ENCODE measurements at regions not wholly inside any gene's neighbourhood (a gene's known extent, or its start where the extent isn't known, plus 50 kb on each side); places are given as distances from the start of the nearest gene placed in this dataset.

DNA sequence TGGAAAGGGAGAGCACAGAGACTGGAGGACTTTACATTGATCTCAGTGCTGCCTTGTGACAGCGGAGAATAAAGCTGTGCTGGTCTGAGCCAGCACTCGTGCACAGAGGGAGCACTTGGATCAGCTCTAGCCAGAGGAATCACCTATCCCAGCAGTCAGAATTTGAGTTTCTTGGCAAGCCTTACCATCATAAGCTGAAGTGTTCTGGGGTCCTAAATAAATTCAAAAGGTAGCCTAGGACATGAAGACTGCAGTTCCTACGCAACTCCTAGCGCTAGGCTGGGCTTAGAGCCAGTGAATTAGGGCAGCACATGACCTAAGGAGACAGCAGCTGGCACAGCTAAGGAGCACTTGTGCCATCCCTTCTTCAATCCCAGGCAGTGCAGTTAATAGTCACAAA, 119.5 kb downstream of the HMHB1 start:
- TF ChIP-seq TCF12 (IDR thresholded peaks at IDR 0.05; ENCODE audit: low read depth), result no peak
- no peak for TF ChIP-seq YY1 (IDR thresholded peaks at IDR 0.05; ENCODE audit: low read depth)
- TF ChIP-seq, protein P1, sequence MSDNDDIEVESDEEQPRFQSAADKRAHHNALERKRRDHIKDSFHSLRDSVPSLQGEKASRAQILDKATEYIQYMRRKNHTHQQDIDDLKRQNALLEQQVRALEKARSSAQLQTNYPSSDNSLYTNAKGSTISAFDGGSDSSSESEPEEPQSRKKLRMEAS (IDR thresholded peaks at IDR 0.05), result no peak
- no peak for TF ChIP-seq TAF1 (IDR thresholded peaks at IDR 0.05; ENCODE audit: low read depth)
- no peak for TF ChIP-seq CREB1 (IDR thresholded peaks at IDR 0.05; ENCODE audit: low read depth)
- no peak for TF ChIP-seq ZBTB7A (IDR thresholded peaks at IDR 0.05; ENCODE audit: low read depth)
- TF ChIP-seq CEBPB (IDR thresholded peaks at IDR 0.05), result no peak

DNA sequence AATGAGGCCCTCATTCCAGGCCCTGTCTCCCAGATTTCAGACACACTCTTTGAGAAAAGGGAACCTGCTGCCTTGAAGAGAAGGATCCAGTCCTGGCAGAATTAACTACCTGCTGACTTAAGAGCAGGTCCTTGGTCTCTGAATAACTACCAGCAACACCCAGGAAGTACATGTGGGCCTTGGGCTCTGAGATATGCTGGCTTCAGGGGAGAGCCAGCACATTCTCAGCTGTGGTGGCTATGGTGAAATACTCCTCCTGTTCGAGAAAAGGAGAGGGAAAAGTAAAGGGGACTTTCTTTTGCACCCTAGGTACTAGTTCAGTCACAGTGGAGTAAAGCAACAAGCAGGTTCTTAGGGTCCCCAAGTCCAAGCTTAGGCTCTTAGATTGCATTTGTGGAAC, 120.0 kb downstream of the HMHB1 start:
- TF ChIP-seq FOXM1 (IDR thresholded peaks at IDR 0.05; ENCODE audit: borderline replicate concordance, low read depth), result no peak
- TF ChIP-seq, protein P2, sequence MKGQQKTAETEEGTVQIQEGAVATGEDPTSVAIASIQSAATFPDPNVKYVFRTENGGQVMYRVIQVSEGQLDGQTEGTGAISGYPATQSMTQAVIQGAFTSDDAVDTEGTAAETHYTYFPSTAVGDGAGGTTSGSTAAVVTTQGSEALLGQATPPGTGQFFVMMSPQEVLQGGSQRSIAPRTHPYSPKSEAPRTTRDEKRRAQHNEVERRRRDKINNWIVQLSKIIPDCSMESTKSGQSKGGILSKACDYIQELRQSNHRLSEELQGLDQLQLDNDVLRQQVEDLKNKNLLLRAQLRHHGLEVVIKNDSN (IDR thresholded peaks at IDR 0.05), result no peak
- TF ChIP-seq CREB1 (IDR thresholded peaks at IDR 0.05; ENCODE audit: low read depth), result no peak
- no peak for TF ChIP-seq RAD21 (IDR thresholded peaks at IDR 0.05; ENCODE audit: low read depth)
- TF ChIP-seq EGR1 (IDR thresholded peaks at IDR 0.05), result no peak
- no peak for TF ChIP-seq TEAD4 (IDR thresholded peaks at IDR 0.05)
- no peak for TF ChIP-seq EP300 (IDR thresholded peaks at IDR 0.05; ENCODE audit: borderline replicate concordance)
- no peak for TF ChIP-seq TAF1 (IDR thresholded peaks at IDR 0.05; ENCODE audit: low read depth)
- TF ChIP-seq, protein P1 (IDR thresholded peaks at IDR 0.05), result no peak
- no peak for TF ChIP-seq TCF12 (IDR thresholded peaks at IDR 0.05; ENCODE audit: low read depth)
- TF ChIP-seq, protein P3, sequence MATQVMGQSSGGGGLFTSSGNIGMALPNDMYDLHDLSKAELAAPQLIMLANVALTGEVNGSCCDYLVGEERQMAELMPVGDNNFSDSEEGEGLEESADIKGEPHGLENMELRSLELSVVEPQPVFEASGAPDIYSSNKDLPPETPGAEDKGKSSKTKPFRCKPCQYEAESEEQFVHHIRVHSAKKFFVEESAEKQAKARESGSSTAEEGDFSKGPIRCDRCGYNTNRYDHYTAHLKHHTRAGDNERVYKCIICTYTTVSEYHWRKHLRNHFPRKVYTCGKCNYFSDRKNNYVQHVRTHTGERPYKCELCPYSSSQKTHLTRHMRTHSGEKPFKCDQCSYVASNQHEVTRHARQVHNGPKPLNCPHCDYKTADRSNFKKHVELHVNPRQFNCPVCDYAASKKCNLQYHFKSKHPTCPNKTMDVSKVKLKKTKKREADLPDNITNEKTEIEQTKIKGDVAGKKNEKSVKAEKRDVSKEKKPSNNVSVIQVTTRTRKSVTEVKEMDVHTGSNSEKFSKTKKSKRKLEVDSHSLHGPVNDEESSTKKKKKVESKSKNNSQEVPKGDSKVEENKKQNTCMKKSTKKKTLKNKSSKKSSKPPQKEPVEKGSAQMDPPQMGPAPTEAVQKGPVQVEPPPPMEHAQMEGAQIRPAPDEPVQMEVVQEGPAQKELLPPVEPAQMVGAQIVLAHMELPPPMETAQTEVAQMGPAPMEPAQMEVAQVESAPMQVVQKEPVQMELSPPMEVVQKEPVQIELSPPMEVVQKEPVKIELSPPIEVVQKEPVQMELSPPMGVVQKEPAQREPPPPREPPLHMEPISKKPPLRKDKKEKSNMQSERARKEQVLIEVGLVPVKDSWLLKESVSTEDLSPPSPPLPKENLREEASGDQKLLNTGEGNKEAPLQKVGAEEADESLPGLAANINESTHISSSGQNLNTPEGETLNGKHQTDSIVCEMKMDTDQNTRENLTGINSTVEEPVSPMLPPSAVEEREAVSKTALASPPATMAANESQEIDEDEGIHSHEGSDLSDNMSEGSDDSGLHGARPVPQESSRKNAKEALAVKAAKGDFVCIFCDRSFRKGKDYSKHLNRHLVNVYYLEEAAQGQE (IDR thresholded peaks at IDR 0.05; ENCODE audit: low read depth), result no peak
- no peak for TF ChIP-seq NFIC (IDR thresholded peaks at IDR 0.05)
- TF ChIP-seq YY1 (IDR thresholded peaks at IDR 0.05; ENCODE audit: low read depth), result no peak
- no peak for TF ChIP-seq CEBPB (IDR thresholded peaks at IDR 0.05)
- TF ChIP-seq ZBTB7A (IDR thresholded peaks at IDR 0.05; ENCODE audit: low read depth), result no peak

DNA sequence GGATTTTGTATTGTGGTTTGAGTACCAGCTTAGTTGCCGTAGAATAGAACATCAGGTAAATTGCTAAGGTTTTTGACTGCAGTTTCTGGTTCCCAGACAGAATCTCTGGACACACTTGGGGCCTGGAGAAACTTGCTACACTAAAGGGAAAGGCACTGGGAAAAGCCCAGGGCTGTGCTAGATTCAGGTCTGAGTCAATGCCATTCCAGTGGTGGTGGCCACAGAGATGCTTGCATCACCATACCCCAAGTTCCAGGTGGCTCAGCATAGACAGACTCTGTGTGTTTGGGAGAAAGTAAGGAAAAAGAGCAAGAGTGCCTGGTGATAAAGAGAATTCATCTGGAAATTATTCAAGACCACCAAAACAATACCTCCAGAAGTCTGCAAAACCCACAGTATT, 120.6 kb downstream of the HMHB1 start:
- TF ChIP-seq CEBPB (IDR thresholded peaks at IDR 0.05), result no peak
- TF ChIP-seq FOXM1 (IDR thresholded peaks at IDR 0.05; ENCODE audit: borderline replicate concordance, low read depth), result no peak
- TF ChIP-seq, protein P2 (IDR thresholded peaks at IDR 0.05), result no peak
- no peak for TF ChIP-seq TEAD4 (IDR thresholded peaks at IDR 0.05)
- TF ChIP-seq CREB1 (IDR thresholded peaks at IDR 0.05; ENCODE audit: low read depth), result no peak
- TF ChIP-seq, protein P1 (IDR thresholded peaks at IDR 0.05), result no peak

DNA sequence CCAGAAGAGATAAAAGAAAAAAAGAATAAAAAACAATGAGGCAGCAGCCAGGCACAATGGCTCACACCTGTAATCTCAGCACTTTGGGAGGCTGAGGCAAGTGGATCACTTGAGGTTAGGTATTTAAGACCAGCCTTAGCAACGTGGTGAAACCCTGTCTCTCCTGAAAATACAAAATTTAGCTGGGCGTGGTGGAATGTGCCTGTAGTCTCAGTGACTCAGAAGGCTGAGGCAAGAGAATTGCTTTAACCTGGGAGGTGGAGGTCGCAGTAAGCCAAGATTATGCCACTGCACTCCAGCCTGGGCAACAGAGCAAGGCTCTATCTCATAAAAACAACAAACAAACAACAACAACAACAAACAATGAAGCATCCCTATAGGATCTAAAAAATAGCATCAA, 121.5 kb downstream of the HMHB1 start:
- TF ChIP-seq, protein P3 (IDR thresholded peaks at IDR 0.05; ENCODE audit: low read depth), result no peak
- TF ChIP-seq TEAD4 (IDR thresholded peaks at IDR 0.05) (no peak), EP300 (IDR thresholded peaks at IDR 0.05; ENCODE audit: borderline replicate concordance) (no peak), FOXM1 (IDR thresholded peaks at IDR 0.05; ENCODE audit: borderline replicate concordance, low read depth) (no peak), ZBTB7A (IDR thresholded peaks at IDR 0.05; ENCODE audit: low read depth) (no peak), CREB1 (IDR thresholded peaks at IDR 0.05; ENCODE audit: low read depth) (no peak), YY1 (IDR thresholded peaks at IDR 0.05; ENCODE audit: low read depth) (no peak), RAD21 (IDR thresholded peaks at IDR 0.05; ENCODE audit: low read depth) (no peak), TCF12 (IDR thresholded peaks at IDR 0.05; ENCODE audit: low read depth) (no peak), EGR1 (IDR thresholded peaks at IDR 0.05) (no peak)
- TF ChIP-seq, protein P1 (IDR thresholded peaks at IDR 0.05), result no peak

DNA sequence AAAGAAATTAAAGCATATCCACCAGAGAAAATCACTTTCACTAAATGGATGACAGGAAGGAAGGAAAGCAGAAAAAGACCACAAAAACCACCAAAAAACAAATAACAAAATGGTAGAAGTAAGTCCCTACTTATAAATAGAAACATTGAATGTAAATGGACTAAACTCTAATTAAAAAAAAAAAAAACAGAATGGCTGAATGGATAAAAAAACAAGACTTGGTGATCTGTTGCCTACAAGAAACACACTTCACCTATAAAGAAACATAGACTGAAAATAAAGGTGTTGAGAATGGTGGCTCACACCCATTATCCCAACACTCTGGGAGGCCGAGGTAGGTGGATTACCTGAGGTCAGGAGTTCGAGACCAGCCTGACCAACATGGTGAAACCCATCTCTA, 122.9 kb downstream of the HMHB1 start:
- TF ChIP-seq, protein P1 (IDR thresholded peaks at IDR 0.05), result no peak

DNA sequence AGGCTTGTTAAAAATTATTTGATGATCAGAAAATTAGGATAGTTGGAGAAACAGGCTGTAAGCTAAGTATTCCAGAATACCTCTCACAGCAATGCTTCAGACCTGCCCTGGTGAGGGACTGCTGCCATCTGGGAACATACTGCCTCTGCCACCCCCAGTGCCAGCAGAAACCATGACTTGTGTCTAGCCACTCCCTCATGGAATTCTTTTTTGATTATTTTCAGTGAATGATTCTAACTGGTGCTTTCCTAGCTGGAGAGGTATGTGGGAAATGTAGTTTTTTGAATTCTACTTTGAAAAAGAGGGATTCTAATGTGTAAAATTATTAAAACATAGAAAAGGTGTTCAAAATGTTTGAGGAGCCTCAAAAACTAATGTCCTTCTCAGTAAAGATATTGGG, 126.3 kb downstream of the HMHB1 start:
- TF ChIP-seq CREB1 (IDR thresholded peaks at IDR 0.05; ENCODE audit: low read depth) (no peak), FOXM1 (IDR thresholded peaks at IDR 0.05; ENCODE audit: borderline replicate concordance, low read depth) (no peak), TCF12 (IDR thresholded peaks at IDR 0.05; ENCODE audit: low read depth) (no peak), TAF1 (IDR thresholded peaks at IDR 0.05; ENCODE audit: low read depth) (no peak), YY1 (IDR thresholded peaks at IDR 0.05; ENCODE audit: low read depth) (no peak), ZBTB7A (IDR thresholded peaks at IDR 0.05; ENCODE audit: low read depth) (no peak), EGR1 (IDR thresholded peaks at IDR 0.05) (no peak), CEBPB (IDR thresholded peaks at IDR 0.05) (no peak), EP300 (IDR thresholded peaks at IDR 0.05; ENCODE audit: borderline replicate concordance) (no peak), RAD21 (IDR thresholded peaks at IDR 0.05; ENCODE audit: low read depth) (no peak), NFIC (IDR thresholded peaks at IDR 0.05) (no peak), TEAD4 (IDR thresholded peaks at IDR 0.05) (no peak)
- TF ChIP-seq, protein P3 (IDR thresholded peaks at IDR 0.05; ENCODE audit: low read depth), result no peak
- TF ChIP-seq, protein P1 (IDR thresholded peaks at IDR 0.05), result no peak
- TF ChIP-seq, protein P2 (IDR thresholded peaks at IDR 0.05), result no peak

All from Ishikawa (cell line).